Chondrocyte (in vitro differentiated cells): ENCODE measurements at regions not wholly inside any gene's neighbourhood (a gene's known extent, or its start where the extent isn't known, plus 50 kb on each side); places are given as distances from the start of the nearest gene placed in this dataset.

Experiments
- DNase-seq: peaks from one replicate; pipeline ENCODE4 v3.0.0; 2021; ENCODE audit warnings: mixed read lengths, low spot score
- H3K27ac Mint-ChIP-seq: one replicate; pipeline ENCODE4 v1.8.0; 2021; ENCODE audit warnings: mild to moderate bottlenecking, moderate library complexity, mixed read lengths; ENCODE audit not compliant: unreplicated experiment
- H3K27me3 Mint-ChIP-seq: 2 replicates; pipeline ENCODE4 v1.8.0; 2021; ENCODE audit warnings: low read depth, mixed read lengths
- H3K36me3 Mint-ChIP-seq: 2 replicates; pipeline ENCODE4 v1.8.0; 2021; ENCODE audit warnings: low read depth, mixed read lengths
- H3K4me1 Mint-ChIP-seq: 2 replicates; pipeline ENCODE4 v1.8.0; 2021; ENCODE audit warnings: low read depth, mild to moderate bottlenecking, mixed read lengths
- H3K4me3 Mint-ChIP-seq: one replicate; pipeline ENCODE4 v1.8.0; 2021; ENCODE audit warnings: mild to moderate bottlenecking, moderate library complexity, mixed read lengths; ENCODE audit not compliant: unreplicated experiment
- H3K9me3 Mint-ChIP-seq: 2 replicates; pipeline ENCODE4 v1.8.0; 2021; ENCODE audit warnings: low read depth, mixed read lengths
- CTCF ChIP-seq: fragments of 200-600 bp; sonication (generic); IDR thresholded peaks from 2 replicates; pipeline ENCODE4 v1.5.0; 2021; ENCODE audit warnings: antibody characterized with exemption, mild to moderate bottlenecking, moderate library complexity

GRCh38 chr2:128420131-128420530, 101.5 kb upstream of the HS6ST1 start:
- peaks cover 26% of the 10 kb centered on the region for H3K4me1 Mint-ChIP-seq
- no peak overlapping the region for H3K4me3 Mint-ChIP-seq
- no peak for DNase-seq
- peaks cover 2% of the 10 kb centered on the region for H3K36me3 Mint-ChIP-seq
- TF ChIP-seq CTCF = no peak
- no peak overlapping the region for H3K27ac Mint-ChIP-seq
- no peaks in the 10 kb centered on the region for H3K27me3 Mint-ChIP-seq
- peaks cover 13% of the 10 kb centered on the region for H3K9me3 Mint-ChIP-seq

GRCh38 chr2:128420776-128421175, 102.1 kb upstream of the HS6ST1 start:
- Mint-ChIP-seq H3K4me3 (no peak overlapping the region), H3K36me3 (peaks cover 2% of the 10 kb centered on the region), H3K27ac (no peak overlapping the region), H3K9me3 (peaks cover 11% of the 10 kb centered on the region), H3K27me3 (no peaks in the 10 kb centered on the region), H3K4me1 (peaks cover 27% of the 10 kb centered on the region)
- DNase-seq = peak; percentile 36
- TF ChIP-seq CTCF = no peak

GRCh38 chr2:128421286-128421685, 102.6 kb upstream of the HS6ST1 start:
- H3K4me1 Mint-ChIP-seq = peaks cover 32% of the 10 kb centered on the region

GRCh38 chr2:128421861-128422311, 103.2 kb upstream of the HS6ST1 start:
- peak overlapping the region; percentile 93 for H3K27ac Mint-ChIP-seq
- H3K4me3 Mint-ChIP-seq = no peak overlapping the region
- peak; percentile 82 for DNase-seq
- H3K4me1 Mint-ChIP-seq = peaks cover 38% of the 10 kb centered on the region
- H3K36me3 Mint-ChIP-seq = peaks cover 2% of the 10 kb centered on the region
- no peak for TF ChIP-seq CTCF
- H3K9me3 Mint-ChIP-seq = peaks cover 7% of the 10 kb centered on the region
- H3K27me3 Mint-ChIP-seq = no peaks in the 10 kb centered on the region

More at GRCh38 chr2:128421286-128421685, 102.6 kb upstream of the HS6ST1 start:
- H3K27me3 Mint-ChIP-seq = no peaks in the 10 kb centered on the region
- H3K36me3 Mint-ChIP-seq = peaks cover 2% of the 10 kb centered on the region
- DNase-seq = peak; percentile 24
- TF ChIP-seq CTCF = no peak
- peak overlapping the region; percentile 12 for H3K27ac Mint-ChIP-seq
- H3K9me3 Mint-ChIP-seq = peaks cover 7% of the 10 kb centered on the region
- no peak overlapping the region for H3K4me3 Mint-ChIP-seq

GRCh38 chr2:128422571-128422970, 103.9 kb upstream of the HS6ST1 start:
- Mint-ChIP-seq H3K27ac (peak overlapping the region; percentile 93), H3K4me1 (peaks cover 38% of the 10 kb centered on the region), H3K36me3 (peaks cover 2% of the 10 kb centered on the region), H3K4me3 (peak overlapping the region; percentile 10), H3K27me3 (no peaks in the 10 kb centered on the region), H3K9me3 (peaks cover 7% of the 10 kb centered on the region)
- peak; percentile 27 for DNase-seq
- no peak for TF ChIP-seq CTCF
